Adrenal gland (tissue), 5 donors: ENCODE measurements at regions not wholly inside any gene's neighbourhood (a gene's known extent, or its start where the extent isn't known, plus 50 kb on each side); places are given as distances from the start of the nearest gene placed in this dataset.

ENCODE experiments used
- CTCF ChIP-seq, 6 experiments: fragments of 450-650 bp in 4 of 6; fragments of 200-600 bp in 2 of 6; sonication (generic) in 1 of 6; IDR thresholded peaks; 1 replicate in 5 of 6; 2 replicates in 1 of 6; pipeline versions ENCODE4 v1.5.1 to v1.8.0; 2016 to 2021; ENCODE audit warnings: antibody characterized with exemption in 6 of 6, mild to moderate bottlenecking in 2 of 6, moderate library complexity in 1 of 6
- POLR2A ChIP-seq, 2 donors: fragments of 450-650 bp; IDR thresholded peaks; one replicate each; pipeline ENCODE4 v1.6.1; 2017; ENCODE audit warnings: antibody characterized with exemption in 2 of 2, mild to moderate bottlenecking in 2 of 2, moderate library complexity in 1 of 2
- donor health status: DM: no; HTN: no; CAD: no.

GRCh38 chr11:96875712-96876111, 485.9 kb downstream of the JRKL start:
- no peak for TF ChIP-seq CTCF (IDR thresholded peaks at IDR 0.05)
- no peak for TF ChIP-seq POLR2A (IDR thresholded peaks at IDR 0.05)
